ENCODE measurements at regions not wholly inside any gene's neighbourhood (a gene's known extent, or its start where the extent isn't known, plus 50 kb on each side); places are given as distances from the start of the nearest gene placed in this dataset.

GRCh38 chrX:39502486-39502885 is 595.3 kb downstream of the BCOR start:
- intact Hi-C loops (cut with DNase I; ENCODE audit: low total_unique reads): no loop called here
- WGBS, 5 donors: 58 to 83% (median 72%) methylated on average over 3 of the region's 3 CpGs
- H3K27me3 ChIP-seq (replicated peaks in 1 of 7): peaks cover 0 to 9% (median 0%) of the 10 kb centered on the region in 7 donors
- no peaks in the 10 kb centered on the region for H3K36me3 ChIP-seq
- no peaks in the 10 kb centered on the region for H3K4me1 ChIP-seq
- no peak for DNase-seq
- TF ChIP-seq CTCF (IDR thresholded peaks at IDR 0.05 in 8 of 11, conservative IDR thresholded peaks at IDR 0.05 in 3 of 11) (no peak), POLR2A (IDR thresholded peaks at IDR 0.05) (no peak), POLR2AphosphoS5 (IDR thresholded peaks at IDR 0.05) (no peak)
- H3K9me3 ChIP-seq: no peaks in the 10 kb centered on the region
- no peak overlapping the region for H3K27ac ChIP-seq
- H3K4me3 ChIP-seq: no peak overlapping the region

GRCh38 chrX:39504227-39504626 is 593.5 kb downstream of the BCOR start:
- H3K27ac ChIP-seq: no peak overlapping the region
- H3K4me3 ChIP-seq: no peak overlapping the region
- TF ChIP-seq POLR2AphosphoS5 (IDR thresholded peaks at IDR 0.05) (no peak), POLR2A (IDR thresholded peaks at IDR 0.05) (no peak)
- no peaks in the 10 kb centered on the region for H3K4me1 ChIP-seq
- WGBS, 5 donors: 45 to 50% (median 47%) methylated on average over 2 of the region's 2 CpGs
- H3K27me3 ChIP-seq (replicated peaks in 1 of 7): peaks cover 0 to 2% (median 0%) of the 10 kb centered on the region in 7 donors
- H3K36me3 ChIP-seq: no peaks in the 10 kb centered on the region
- no peak for DNase-seq
- peaks cover 0 to 12% (median 4%) of the 10 kb centered on the region in 8 donors for H3K9me3 ChIP-seq
- intact Hi-C loops (cut with DNase I; ENCODE audit: low total_unique reads): no loop called here

- Histone ChIP-seq H3K36me3 (no peaks in the 10 kb centered on the region), H3K27me3 (replicated peaks in 1 of 7) (peaks cover 0 to 2% (median 0%) of the 10 kb centered on the region in 7 donors), H3K27ac (no peak overlapping the region), H3K4me3 (no peak overlapping the region), H3K9me3 (peaks cover 0 to 18% (median 10%) of the 10 kb centered on the region in 8 donors), H3K4me1 (no peaks in the 10 kb centered on the region)
- no peak for TF ChIP-seq POLR2A (IDR thresholded peaks at IDR 0.05)
- no peak for TF ChIP-seq CTCF (IDR thresholded peaks at IDR 0.05 in 8 of 11, conservative IDR thresholded peaks at IDR 0.05 in 3 of 11)
- 55 to 68% (median 67%) methylated on average over 3 to 5 of the region's 5 CpGs for WGBS, 5 donors
- intact Hi-C loops (cut with DNase I; ENCODE audit: low total_unique reads): no loop called here
- no peak for DNase-seq
Measured at GRCh38 chrX:39504850-39505259, 592.9 kb downstream of the BCOR start.

- TF ChIP-seq POLR2AphosphoS5 (IDR thresholded peaks at IDR 0.05) (no peak), CTCF (IDR thresholded peaks at IDR 0.05 in 8 of 11, conservative IDR thresholded peaks at IDR 0.05 in 3 of 11) (no peak), POLR2A (IDR thresholded peaks at IDR 0.05) (no peak)
- intact Hi-C loops (cut with DNase I; ENCODE audit: low total_unique reads): no loop called here
- no peak for DNase-seq
- H3K4me1 ChIP-seq: no peaks in the 10 kb centered on the region
- H3K9me3 ChIP-seq: peaks cover 0 to 25% (median 12%) of the 10 kb centered on the region in 8 donors
- H3K36me3 ChIP-seq: no peaks in the 10 kb centered on the region
- no peak overlapping the region for H3K27ac ChIP-seq
- no peak overlapping the region for H3K4me3 ChIP-seq
- H3K27me3 ChIP-seq (replicated peaks in 1 of 7): no peaks in the 10 kb centered on the region
- 81 to 95% (median 93%) methylated on average over 9 of the region's 9 CpGs for WGBS, 5 donors
Measured at GRCh38 chrX:39506131-39506530, 591.6 kb downstream of the BCOR start.

GRCh38 chrX:39507034-39507433 is 590.7 kb downstream of the BCOR start:
- H3K9me3 ChIP-seq: peaks cover 0 to 25% (median 12%) of the 10 kb centered on the region in 8 donors
- intact Hi-C loops (cut with DNase I; ENCODE audit: low total_unique reads): no loop called here
- no peak overlapping the region for H3K4me3 ChIP-seq
- 72 to 93% (median 88%) methylated on average over 7 to 8 of the region's 8 CpGs for WGBS, 5 donors
- TF ChIP-seq CTCF (IDR thresholded peaks at IDR 0.05 in 8 of 11, conservative IDR thresholded peaks at IDR 0.05 in 3 of 11): no peak
- no peak for TF ChIP-seq POLR2A (IDR thresholded peaks at IDR 0.05)
- TF ChIP-seq POLR2AphosphoS5 (IDR thresholded peaks at IDR 0.05): no peak
- H3K27me3 ChIP-seq (replicated peaks in 1 of 7): no peaks in the 10 kb centered on the region
- H3K4me1 ChIP-seq: no peaks in the 10 kb centered on the region
- no peaks in the 10 kb centered on the region for H3K36me3 ChIP-seq
- DNase-seq: no peak
- H3K27ac ChIP-seq: no peak overlapping the region

Measured in spleen (tissue), 11 donors.